ENCODE measurements at regions not wholly inside any gene's neighbourhood (a gene's known extent, or its start where the extent isn't known, plus 50 kb on each side); places are given as distances from the start of the nearest gene placed in this dataset.
A peak's percentile ranks its signal among the peaks of the same experiment; 100 is the strongest.
"Not testable (repeated sequence)": the region's sequence is repeated elsewhere in the genome, so short reads cannot be mapped to it uniquely, and the experiment has no call there.

DNA sequence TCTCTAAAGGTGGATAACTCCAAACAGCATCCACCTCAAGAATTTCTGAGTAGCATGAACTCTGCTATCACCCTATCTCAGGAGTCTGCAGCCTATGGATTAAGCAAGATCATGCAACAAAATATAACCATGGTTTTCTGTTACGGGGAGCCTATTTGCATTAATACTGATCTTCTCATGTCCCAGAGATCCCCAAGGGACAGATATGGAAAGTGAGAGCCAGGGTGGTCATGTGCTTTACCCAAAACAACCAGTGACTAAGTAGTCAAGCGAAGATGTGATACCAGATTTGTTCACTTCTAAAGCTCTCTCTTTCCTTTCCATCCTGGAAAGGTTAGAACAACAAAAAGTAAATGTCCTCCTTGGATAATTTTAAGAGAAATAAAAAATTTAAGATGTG is 125.1 kb downstream of the PRRX1 start:
- no peak for DNase-seq

DNA sequence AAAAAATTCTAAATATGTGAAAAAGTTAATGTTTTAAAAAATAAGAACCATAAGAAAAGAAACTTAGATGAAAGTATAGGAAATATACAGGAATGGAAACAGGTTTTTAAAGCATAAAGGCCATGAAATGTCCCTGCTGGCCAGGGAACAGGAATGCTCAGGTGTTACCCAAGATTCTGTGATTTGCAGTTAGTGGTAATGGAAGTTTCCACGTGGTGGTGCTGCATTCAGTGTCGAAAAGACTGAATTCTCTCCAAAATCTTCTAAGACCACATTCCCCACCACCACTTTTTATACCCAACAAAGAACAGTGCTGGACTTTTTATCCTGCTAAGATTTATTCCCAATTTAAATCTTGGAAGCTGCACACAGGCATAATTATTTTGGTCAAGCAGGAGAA is 126.2 kb downstream of the PRRX1 start:
- no peak for DNase-seq

DNA sequence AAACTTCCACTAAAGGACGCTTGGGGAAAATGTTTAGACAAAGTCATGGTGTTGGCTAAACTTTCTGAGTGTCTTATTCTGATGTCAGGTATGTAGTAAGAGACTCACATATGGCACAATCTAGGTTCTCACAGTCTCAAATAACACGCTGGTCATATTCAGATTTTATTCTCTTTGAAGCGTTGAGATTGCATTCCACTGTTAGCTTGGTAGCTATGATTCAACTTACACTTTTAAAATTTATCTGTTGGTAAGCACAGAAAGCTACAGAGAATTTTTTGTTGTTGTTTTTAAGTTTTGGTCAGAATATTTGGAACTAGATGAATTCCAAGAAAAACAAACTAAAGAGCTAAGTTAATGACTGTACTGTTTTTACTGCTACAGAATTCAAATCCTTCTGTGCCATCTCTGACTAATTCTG is 126.7 kb downstream of the PRRX1 start:
- no peak for DNase-seq

DNA sequence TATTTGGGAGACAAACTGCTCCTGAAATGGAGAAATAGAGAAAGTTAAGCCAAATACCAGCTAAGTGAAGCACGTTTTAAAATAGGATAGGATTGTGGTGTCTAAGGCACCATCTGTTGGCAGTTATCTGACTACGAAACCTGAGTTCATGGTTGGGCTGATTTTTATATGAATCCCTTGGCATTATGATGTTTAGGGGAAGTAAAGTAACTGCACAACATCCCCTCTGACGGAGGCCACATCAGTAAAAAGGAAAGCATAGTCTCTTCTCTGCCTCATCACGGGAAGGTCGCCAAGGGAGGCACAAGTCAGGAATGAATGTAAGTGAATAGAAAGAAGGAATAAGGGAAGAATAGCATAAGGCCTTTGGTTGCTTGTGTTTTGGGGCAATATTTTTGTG is 128.0 kb downstream of the PRRX1 start:
- no peak for DNase-seq

DNA sequence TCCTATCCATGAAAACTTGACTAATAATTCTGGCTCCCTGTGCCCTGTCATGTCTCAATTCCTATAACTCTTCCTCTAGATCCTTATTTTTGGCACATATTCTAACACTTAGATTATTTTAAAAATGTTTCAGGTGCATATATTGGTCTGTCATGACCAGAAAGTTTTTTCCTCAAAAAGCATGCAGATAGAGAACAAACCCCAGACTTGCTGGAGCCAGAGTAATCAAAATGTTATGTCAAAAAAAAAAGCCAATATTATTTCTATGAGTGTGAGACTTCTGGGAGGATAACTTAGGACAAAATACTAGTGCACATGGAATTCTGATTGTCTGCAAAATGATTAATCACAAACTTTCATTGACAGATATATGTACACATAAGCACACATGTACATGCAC is 135.1 kb upstream of the MROH9 start:
- DNase-seq, result no peak

DNA sequence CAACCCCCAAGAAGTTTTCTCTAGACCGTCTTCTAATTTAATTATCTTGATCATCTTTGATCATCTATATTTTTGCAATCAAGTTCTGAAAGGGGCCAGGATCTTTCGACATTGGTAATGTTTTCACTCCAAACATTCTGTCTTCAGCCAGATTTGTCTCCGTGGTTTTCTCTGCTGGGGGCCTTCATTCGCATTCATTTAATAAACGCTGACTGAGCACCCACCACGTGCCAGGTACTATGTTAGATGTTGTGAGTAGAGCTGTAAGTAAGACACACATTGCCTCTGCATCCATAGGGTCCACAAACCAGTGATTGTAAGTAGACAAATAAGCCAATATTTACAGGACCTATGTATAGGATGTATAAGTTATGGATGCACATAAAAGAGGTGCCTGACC is 134.5 kb upstream of the MROH9 start:
- no peak for DNase-seq

DNA sequence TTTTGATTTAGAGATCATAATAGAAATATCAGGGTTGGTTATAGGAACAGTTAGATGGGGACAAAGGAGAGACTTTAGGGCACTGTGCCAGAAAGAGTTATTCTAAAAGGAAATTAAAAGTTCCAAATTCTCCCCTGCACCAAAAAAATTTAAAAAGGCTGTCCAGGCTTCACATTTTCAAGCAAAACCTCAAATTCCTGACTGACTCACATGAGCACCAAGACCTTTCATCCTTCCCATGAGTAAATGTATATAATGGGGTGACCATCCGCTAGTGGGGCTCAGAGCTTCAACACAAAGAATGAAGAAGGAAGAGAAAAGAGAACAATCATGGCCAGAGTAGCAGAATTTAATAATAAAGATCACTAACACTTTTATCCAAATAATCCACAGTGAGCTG is 131.6 kb upstream of the MROH9 start:
- no peak for DNase-seq

DNA sequence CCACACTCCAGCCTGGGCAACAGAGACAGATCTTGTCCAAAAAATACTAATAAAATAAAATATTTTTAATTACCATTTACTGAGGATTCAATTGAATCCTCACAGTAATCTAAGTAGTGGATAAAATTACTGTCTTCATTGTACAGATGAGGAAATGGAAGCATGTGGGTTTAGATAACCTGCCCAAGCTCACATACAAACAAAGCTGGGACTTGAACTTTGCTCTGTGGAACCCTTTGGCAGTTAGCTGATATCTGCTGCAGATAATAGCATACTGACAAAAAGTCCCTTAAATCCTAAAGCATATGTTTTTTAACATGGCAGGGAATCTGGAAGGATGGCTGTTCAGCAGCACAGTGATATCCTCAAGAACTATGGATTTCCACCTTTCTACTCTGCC is 130.9 kb upstream of the MROH9 start:
- no peak for DNase-seq

DNA sequence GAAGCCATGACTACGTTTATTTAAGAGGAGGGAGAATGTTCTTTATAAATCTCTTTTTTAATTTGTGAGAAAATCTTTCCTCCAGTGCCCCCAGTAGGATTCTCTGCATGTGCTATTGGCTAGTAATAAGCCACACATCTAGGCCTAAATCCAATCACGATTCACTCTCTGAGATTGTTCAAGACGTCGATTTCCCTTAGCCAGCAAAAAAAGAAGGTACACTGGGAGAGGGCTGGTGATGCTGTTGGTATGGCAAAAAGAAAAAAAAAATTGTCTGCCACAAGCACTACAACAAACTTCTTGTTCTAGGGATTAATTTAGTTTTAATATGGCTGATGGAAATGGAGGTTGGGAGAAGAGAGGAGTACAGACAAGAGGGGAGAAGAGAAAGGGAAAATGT is 130.5 kb upstream of the MROH9 start:
- no peak for DNase-seq

DNA sequence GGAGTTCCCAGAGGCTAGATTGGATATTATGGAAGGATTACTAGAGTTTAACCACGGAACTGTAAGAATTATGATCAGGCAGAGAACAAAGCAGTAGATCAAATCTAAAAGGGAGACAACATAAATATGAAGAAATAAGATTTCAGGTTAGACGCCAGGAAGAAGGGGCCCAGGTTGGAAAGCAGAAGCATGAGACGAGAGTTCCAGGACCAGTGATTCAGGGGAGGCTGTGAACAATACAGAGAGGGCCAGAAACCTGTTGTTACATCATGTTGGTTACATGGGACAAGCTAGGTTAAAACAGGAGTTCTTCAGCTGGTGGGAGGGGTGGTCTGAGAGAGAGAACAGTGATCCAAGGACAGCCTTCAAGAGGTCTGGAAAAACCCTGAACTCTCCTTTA is 128.4 kb upstream of the MROH9 start:
- DNase-seq, result no peak

DNA sequence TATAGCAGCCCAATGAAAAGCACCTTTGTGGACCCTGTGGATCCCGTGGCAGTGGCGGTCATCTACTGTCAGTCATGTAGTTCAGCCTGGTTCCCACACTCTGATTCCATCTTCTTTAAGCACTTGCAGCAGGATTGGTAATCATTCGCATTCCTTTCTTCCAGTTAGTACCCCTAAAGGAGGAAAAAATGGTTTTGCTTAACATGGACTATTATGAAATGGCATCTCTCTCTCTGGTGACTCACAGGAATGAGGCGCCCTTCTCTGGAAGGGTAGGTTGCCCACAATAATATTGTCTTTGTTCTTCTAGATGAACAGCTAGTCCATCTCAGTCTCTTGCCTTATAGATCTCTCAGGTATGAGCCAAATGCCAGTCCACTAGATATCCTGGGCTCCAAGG is 127.9 kb upstream of the MROH9 start:
- DNase-seq, result no peak

DNA sequence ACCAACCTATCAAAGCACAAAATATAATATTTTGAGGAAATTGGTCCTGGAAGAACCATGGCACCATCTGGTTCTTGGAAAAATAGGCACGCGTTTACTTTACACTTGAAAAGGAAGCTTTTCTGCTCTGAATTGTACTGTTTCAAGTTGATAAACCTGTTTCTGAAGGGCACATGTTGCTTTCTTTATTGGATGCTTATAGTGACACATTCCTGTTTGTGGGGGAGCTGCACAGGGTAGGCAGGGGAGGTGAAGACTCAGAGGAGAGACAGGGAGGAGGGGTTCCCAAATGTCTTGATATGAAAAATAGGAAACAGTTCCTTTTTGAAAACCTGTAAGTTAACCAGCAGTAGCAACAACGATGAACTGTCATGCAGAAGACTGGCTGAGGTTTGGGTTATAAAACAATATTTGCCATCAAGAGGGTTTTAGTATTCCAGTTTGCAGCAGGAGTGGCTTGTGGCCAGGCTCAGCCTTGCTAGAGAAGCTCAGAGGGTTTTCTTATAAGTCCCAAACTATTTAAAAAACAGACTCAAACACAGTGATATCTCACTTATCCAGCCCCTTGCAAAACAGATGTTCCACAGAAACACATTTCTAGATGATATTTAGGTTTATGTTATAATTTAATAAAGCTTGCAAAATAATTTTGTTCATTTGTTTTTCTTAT is 127.0 kb upstream of the MROH9 start:
- DNase-seq, result no peak

DNA sequence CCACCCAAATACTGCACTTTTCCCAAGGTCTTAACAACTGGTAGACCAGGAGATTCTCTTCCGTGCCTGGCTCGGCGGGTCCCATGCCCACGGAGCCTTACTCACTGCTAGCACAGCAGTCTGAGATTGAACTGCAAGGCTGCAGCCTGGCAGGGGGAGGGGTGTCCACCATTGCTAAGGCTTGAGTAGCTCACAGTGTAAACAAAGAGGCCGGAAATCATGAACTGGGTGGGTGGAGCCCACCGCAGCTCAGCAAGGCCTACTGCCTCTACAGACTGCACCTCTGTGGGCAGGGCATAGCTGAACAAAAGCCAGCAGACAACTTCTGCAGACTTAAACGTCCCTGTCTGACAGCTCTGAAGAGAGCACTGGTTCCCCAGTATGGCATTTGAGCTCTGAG is 124.3 kb upstream of the MROH9 start:
- not testable (repeated sequence) for DNase-seq

DNA sequence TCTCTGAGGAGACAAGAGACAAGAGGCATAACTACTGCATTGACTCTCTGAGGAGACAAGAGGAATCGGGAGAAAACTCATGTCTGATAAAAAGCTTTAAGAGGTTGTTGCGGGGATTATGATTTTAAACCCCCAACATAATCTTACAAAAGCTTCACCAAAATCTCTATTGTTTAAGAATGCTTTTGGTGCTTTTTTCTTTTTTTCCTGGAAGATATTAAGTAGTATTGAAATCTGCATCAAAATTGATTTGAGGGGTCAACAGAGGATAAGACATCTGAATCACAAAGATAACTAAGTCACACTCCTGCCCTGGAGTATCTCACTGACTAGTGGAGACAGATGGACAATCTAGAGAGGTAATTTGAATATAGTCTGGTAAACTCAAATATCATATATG is 115.6 kb upstream of the MROH9 start:
- no peak for DNase-seq

DNA sequence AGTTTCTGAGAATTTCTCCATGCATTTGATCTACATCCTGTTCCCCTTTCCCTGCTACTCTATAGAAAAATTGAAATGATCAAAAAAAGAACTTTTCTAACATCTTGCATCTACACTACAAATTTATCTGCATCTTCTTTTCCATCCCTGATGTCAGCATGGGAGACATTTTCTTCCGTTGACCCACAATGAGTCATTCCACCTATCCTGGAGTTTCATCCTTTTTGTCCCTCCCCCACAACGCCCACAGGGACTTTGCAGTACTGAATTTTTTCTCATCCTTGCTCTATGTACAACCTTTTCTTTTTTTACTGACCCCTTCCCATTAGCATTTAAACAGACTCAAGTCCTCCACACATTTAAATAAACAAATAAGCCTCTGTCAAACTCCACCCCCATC is 112.2 kb upstream of the MROH9 start:
- no peak for DNase-seq

DNA sequence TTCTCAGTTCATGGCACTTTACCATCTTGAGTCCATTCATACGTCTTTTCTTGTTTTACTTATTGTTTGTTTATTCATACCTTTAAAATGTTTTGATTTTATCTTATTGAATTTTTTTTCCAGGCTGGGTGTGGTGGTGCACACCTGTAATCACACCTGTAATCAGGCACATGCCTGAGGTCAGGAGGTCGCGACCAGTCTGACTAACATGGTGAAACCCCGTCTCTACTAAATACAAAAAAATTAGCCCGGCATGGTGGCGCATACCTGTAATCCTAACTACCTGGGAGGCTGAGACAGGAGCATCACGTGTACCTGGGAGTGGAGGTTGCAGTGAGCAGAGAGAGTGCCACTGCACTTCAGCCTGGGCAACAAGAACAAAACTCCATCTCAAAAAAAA is 104.1 kb upstream of the MROH9 start:
- no peak for DNase-seq

DNA sequence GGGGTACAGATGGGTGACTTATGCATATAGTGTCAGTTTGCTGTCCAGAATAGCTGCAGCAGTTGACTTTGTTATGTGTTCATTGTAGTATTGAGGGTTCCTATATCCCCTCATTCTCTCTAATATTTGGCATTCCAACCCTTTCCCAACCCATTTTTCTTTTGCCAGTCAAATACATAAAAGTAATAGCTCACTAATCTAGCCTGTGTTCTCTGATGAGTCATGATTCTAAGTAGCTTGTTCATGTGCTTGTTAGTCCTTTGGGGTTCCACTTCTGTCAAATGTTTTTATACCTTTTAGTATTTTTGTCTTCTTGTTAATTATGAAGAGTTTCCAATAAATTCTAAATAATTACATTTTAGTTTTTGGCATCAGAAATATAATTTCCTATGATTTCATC is 99.2 kb upstream of the MROH9 start:
- no peak for DNase-seq

DNA sequence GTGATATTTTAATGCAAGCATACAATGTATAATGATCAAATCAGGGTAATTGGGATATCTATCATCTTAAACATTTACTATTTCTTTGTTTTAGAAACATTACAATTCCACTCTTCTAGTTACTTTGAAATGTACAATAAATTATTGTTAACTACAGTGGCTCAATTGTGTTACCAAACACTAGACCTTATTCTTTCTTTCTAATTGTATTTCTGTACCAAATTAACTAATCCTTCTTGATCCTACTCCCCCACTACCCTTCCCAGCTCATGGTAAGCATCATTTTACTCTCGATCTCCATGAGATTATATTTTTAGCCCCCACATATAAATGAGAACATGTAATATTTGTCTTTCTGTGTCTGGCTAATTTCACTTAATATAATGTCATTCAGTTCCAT is 95.0 kb upstream of the MROH9 start:
- no peak for DNase-seq

DNA sequence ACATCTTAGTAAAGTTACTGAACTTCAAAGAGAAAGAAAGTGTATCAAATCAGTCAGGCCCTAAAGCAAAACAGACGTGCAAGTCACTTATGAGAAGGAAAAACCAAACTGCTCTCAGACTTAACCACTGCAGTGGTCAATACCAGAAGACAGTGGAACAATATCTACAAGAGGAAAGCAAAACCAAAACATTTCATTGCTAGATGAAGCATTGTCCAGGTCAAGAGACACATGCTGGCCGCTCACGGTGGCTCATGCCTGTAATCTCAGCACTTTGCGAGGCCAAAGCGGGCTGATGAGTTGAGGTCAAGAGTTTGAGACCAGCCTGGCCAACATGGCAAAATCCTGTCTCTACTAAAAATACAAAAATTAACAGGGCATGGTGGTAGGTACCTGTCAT is 82.0 kb upstream of the MROH9 start:
- no peak for DNase-seq

DNA sequence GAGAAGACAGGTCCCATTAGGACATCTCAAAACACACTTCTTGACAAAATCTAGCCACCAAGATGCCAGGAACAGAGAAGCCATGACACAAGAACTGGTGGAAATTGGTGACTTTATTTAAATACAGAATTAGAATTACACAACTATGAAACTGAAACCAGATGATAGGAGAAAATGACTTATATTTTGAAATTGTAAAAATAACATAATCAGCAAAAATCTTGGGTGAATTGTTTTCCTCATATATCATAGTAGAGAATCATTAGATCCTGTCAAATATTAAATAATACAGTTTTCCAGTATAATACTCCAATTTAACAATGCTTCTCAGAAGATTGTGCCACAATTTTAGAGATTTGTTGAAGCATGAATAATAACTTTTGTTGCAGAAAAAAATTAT is 81.5 kb upstream of the MROH9 start:
- no peak for DNase-seq

DNA sequence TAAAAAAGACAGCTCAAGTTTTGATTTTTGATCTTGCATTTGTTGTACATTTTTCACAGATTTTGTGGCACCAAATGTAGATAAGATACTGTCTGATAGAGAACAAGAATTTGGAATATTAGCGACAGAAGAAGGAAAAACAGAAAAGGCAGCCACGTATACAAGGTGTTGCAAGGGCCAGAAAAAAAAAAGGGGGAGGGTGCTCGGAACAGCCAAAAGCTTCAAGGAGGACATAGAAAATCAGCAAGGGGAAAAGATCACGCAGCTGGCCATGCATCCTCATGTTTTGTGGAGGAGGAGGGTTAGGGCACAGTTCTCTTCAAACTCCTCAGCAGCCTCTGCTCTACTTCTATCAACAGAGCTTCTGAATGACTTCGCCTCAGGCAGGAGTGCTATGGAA is 80.7 kb upstream of the MROH9 start:
- no peak for DNase-seq

DNA sequence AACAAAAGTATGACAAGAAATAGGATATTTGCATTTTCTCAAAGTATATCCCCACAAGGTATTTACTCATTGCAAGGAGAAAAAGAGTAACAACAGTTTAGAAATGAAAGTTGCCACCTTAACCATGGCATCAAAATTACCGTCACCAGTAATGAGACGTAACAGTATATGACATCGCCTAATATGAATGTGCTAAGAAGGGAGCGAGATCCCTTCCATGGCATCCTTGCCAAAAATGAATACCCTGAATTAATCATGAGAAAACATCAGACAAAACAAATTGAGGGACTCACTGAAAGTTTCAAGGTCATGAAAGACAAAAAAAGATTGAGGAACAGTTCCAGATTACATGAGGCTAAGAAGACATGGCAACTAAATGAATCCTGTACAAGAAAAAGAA is 78.9 kb upstream of the MROH9 start:
- DNase-seq, result no peak

DNA sequence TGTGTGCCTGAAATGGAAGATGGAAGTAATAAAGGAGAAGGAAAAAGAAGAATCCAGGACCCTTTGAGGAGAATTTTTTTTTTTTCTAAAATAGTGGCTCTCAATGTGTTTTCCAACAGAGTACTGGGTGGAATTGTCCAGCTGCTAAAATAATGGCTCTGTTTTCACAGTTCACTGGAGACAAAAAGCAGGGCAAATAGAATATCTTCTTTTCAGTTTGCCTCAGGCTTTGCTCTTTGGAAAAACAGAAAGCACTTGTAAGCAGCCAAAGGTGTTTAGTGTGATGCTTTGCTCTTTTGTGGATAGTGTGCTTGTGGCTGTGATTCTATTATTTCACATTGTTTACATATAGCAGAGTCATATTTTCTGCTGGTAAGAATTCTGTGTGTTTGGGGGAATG is 77.4 kb upstream of the MROH9 start:
- no peak for DNase-seq

DNA sequence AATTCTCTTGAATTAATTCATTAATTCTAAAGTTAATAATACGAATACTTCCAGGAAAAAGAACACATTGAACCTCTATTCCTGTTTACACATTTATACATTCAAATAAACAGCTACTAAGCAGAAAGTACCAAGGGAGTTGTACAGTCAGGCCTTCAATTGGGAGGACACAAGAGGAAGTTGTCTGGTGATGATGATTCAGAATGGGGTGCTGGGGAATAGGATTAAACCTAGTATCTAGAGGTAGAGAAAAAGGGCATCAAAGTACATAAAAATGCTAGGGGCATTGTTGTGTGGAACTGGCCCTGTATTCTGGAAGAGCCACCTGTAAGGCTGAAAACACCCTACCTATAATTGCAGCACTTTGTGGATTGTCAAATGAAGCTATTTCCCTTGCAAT is 71.7 kb upstream of the MROH9 start:
- no peak for DNase-seq

DNA sequence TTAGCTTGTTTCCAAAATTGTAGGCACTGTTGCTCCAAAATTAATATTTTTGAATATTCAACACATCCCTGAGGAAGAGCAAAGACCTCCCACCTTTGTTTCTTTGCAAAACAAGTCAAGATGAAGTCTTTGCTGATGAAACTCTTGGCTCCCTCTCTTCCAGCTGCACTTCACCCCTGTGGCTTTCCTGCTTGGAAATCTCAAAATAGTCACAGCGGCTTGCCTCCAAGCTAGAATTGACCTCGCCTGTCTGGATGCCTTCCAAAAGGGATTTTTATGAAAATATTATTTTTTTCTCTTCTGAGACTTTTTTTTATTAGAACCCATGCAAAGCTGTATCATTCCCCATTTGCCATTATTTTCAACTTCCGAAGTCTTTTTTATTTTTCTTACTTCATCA is 71.1 kb upstream of the MROH9 start:
- peak; percentile 66 for DNase-seq
